HCT116 (cell line): ENCODE measurements at regions not wholly inside any gene's neighbourhood (a gene's known extent, or its start where the extent isn't known, plus 50 kb on each side); places are given as distances from the start of the nearest gene placed in this dataset.

Experiments
- ATAC-seq: fragments of 200-7000 bp; cut with Tn5 transposase; 2 replicates; pipeline ENCODE4 v1.9.1; 2020; ENCODE audit warnings: mild to moderate bottlenecking, moderate library complexity
- BruUV-seq: library from RNA; stranded (reverse); fragments of 400-500 nt; replicated peaks from 2 replicates; lab custom pipeline; 2021; lab: Mats Ljungman, UMichigan
- CTCF ChIA-PET: fragments of 300-600 bp; sonication (Branson Sonifier 250); formaldehyde crosslinking; loops from one replicate; lab custom pipeline; 2021; ENCODE audit warnings: antibody characterized with exemption; lab: Charles Lee
- POLR2A ChIA-PET: fragments of 300-600, 350-600 bp; sonication (Branson Sonifier 250); formaldehyde crosslinking; loops from one replicate; lab custom pipeline; 2021; ENCODE audit warnings: antibody characterized with exemption; lab: Charles Lee
- RAD21 ChIA-PET, 2 experiments: fragments of 300-600 bp; sonication (Branson Sonifier 250); formaldehyde crosslinking; loops; one replicate each; lab custom pipeline; 2023; ENCODE audit warnings: low total read pairs in 2 of 2; ENCODE audit not compliant: uncharacterized antibody in 2 of 2, unreplicated experiment in 2 of 2, low non-redundant PET in 1 of 2; lab: Charles Lee
- DNase-seq: peaks from one replicate; pipeline ENCODE4 v3.0.0-alpha.2; 2010; ENCODE audit warnings: low read depth, low spot score
- H2AFZ ChIP-seq: fragments of 200-600 bp; shearing (Covaris generic), sonication (generic); 2 replicates; pipeline ENCODE4 v1.6.1; 2017; ENCODE audit warnings: low read depth, mixed run types, mixed read lengths, antibody characterized with exemption, low read length; ENCODE audit not compliant: poor library complexity, severe bottlenecking
- H3K27ac ChIP-seq: 2 replicates; pipeline ENCODE4 v1.5.1; 2012; ENCODE audit warnings: low read depth, low read length
- H3K27me3 ChIP-seq: fragments of 200-600 bp; sonication (generic); 2 replicates; pipeline ENCODE4 v1.6.1; 2016; ENCODE audit warnings: mixed run types, low read length, mixed read lengths; ENCODE audit not compliant: insufficient read depth
- H3K36me3 ChIP-seq, 2 experiments: fragments of 200-500 bp in 1 of 2; fragments of 200-600 bp in 1 of 2; sonication (Bioruptor generic) in 1 of 2; sonication (generic) in 1 of 2; 2 replicates each; pipeline versions ENCODE4 v1.5.1 to v1.6.1; 2014 to 2016; ENCODE audit warnings: low read length in 2 of 2, inconsistent platforms in 1 of 2, mixed read lengths in 1 of 2, mixed run types in 1 of 2; ENCODE audit not compliant: insufficient read depth in 2 of 2, control insufficient read depth in 1 of 2
- H3K4me1 ChIP-seq, 2 experiments: fragments of 200-600 bp in 1 of 2; sonication (generic) in 1 of 2; 2 replicates each; pipeline versions ENCODE4 v1.5.1 to v1.6.1; 2012 to 2017; ENCODE audit warnings: low read length in 2 of 2, inconsistent platforms in 1 of 2, mild to moderate bottlenecking in 1 of 2, mixed read lengths in 1 of 2, mixed run types in 1 of 2, moderate library complexity in 1 of 2; ENCODE audit not compliant: insufficient read depth in 2 of 2, control insufficient read depth in 1 of 2
- H3K4me2 ChIP-seq: fragments of 200-600 bp; sonication (generic); 2 replicates; pipeline ENCODE4 v1.6.1; 2017; ENCODE audit warnings: mixed run types, low read length, mixed read lengths
- H3K4me3 ChIP-seq, 2 experiments: fragments of 200-600 bp in 1 of 2; sonication (generic) in 1 of 2; replicated peaks in 1 of 2; 2 replicates each; pipeline ENCODE4 v1.5.1; 2011 to 2016; ENCODE audit warnings: low read length in 2 of 2, control low read depth in 1 of 2, low read depth in 1 of 2, mild to moderate bottlenecking in 1 of 2, mixed read lengths in 1 of 2, mixed run types in 1 of 2
- H3K79me2 ChIP-seq: fragments of 200-600 bp; sonication (generic); 2 replicates; pipeline ENCODE4 v1.6.1; 2017; ENCODE audit warnings: mild to moderate bottlenecking, mixed run types, low read length, moderate library complexity, mixed read lengths; ENCODE audit not compliant: insufficient read depth
- H3K9ac ChIP-seq: fragments of 200-600 bp; sonication (generic); 2 replicates; pipeline ENCODE4 v1.6.1; 2016; ENCODE audit warnings: low read length, mixed read lengths
- H3K9me2 ChIP-seq: fragments of 200-600 bp; sonication (generic), shearing (Covaris generic); 2 replicates; pipeline ENCODE4 v1.6.1; 2017; ENCODE audit warnings: mixed run types, mild to moderate bottlenecking, moderate library complexity; ENCODE audit not compliant: insufficient read depth
- H3K9me3 ChIP-seq, 2 experiments: fragments of 200-500 bp in 1 of 2; fragments of 200-600 bp in 1 of 2; sonication (Bioruptor generic) in 1 of 2; sonication (generic) in 1 of 2; 2 replicates each; pipeline ENCODE4 v1.6.1; 2014 to 2017; ENCODE audit warnings: low read length in 2 of 2, mixed read lengths in 2 of 2, inconsistent platforms in 1 of 2, low read depth in 1 of 2, mild to moderate bottlenecking in 1 of 2, mixed run types in 1 of 2, moderate library complexity in 1 of 2; ENCODE audit not compliant: control insufficient read depth in 1 of 2, insufficient read depth in 1 of 2
- H4K20me1 ChIP-seq: fragments of 200-600 bp; sonication (generic), shearing (Covaris generic); 2 replicates; pipeline ENCODE4 v1.6.1; 2017; ENCODE audit warnings: mixed run types, mild to moderate bottlenecking, moderate library complexity; ENCODE audit not compliant: insufficient read depth
- CBX3 ChIP-seq: IDR thresholded peaks from 2 replicates; pipeline ENCODE4 v1.6.1; 2012; ENCODE audit warnings: low read depth
- CEBPB ChIP-seq: IDR thresholded peaks from 2 replicates; pipeline ENCODE4 v1.6.1; 2012; ENCODE audit warnings: low read depth
- ELF1 ChIP-seq: IDR thresholded peaks from 2 replicates; pipeline ENCODE4 v1.6.1; 2012; ENCODE audit warnings: low read depth, borderline replicate concordance
- EZH2 ChIP-seq: fragments of 200-600 bp; sonication (generic); IDR thresholded peaks from 2 replicates; pipeline ENCODE4 v1.6.1; 2017; ENCODE audit warnings: antibody characterized with exemption, mixed run types
- FOSL1 ChIP-seq: IDR thresholded peaks from 2 replicates; pipeline ENCODE4 v1.6.1; 2012; ENCODE audit warnings: low read depth
- JUND ChIP-seq: IDR thresholded peaks from 2 replicates; pipeline ENCODE4 v1.6.1; 2012
- POLR2AphosphoS5 ChIP-seq: IDR thresholded peaks from 2 replicates; pipeline ENCODE4 v1.6.1; 2011; ENCODE audit warnings: mild to moderate bottlenecking, low read depth, low read length, moderate library complexity
- REST ChIP-seq: IDR thresholded peaks from 2 replicates; pipeline ENCODE4 v1.6.1; 2012; ENCODE audit warnings: low read depth
- SIN3A ChIP-seq: IDR thresholded peaks from 2 replicates; pipeline ENCODE4 v1.6.1; 2012; ENCODE audit warnings: low read depth
- SP1 ChIP-seq: IDR thresholded peaks from 2 replicates; pipeline ENCODE4 v1.6.1; 2012; ENCODE audit warnings: low read depth
- SRF ChIP-seq: IDR thresholded peaks from 2 replicates; pipeline ENCODE4 v1.6.1; 2012; ENCODE audit warnings: low read depth
- TCF7L2 ChIP-seq: IDR thresholded peaks from 2 replicates; pipeline ENCODE4 v1.7.0; 2011; ENCODE audit warnings: borderline replicate concordance, inconsistent platforms; ENCODE audit not compliant: insufficient read depth, insufficient read length; ENCODE audit errors: extremely low read depth
- ZBTB33 ChIP-seq: IDR thresholded peaks from 2 replicates; pipeline ENCODE4 v1.6.1; 2011; ENCODE audit warnings: mild to moderate bottlenecking, low read length, moderate library complexity; ENCODE audit not compliant: insufficient replicate concordance; ENCODE audit errors: extremely low read depth
- ZFX ChIP-seq: fragments of 450-650 bp; IDR thresholded peaks from 2 replicates; pipeline ENCODE4 v1.6.1; 2017
- intact Hi-C: fragments of 100-400 bp; cut with micrococcal nuclease; formaldehyde crosslinking; loops from 2 replicates; pipeline ENCODE4 v1.10.0; 2022
- TF ChIP-seq, protein P1 (sequence below): IDR thresholded peaks from 2 replicates; pipeline ENCODE4 v1.6.1; 2012

DNA sequence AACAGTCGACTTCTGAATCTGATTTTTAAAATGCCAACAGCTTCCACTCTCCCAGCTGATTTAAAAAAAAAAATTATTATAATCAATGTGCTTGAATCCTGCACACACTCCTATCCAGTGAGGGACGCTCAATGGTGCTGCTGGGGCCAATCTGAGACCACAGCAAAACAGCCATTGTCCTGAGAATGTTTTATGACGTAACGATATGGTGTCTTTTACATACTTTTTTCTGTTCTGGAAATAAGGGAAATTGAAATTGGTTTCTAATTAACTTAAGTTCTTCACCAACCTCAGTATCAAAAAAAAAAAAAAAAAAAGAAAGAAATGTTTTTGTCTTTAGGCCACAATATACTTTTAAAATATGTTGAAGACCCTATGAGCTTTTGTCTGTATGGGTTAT is 66.1 kb upstream of the SOX1 start:
- H3K27ac ChIP-seq = no peak overlapping the region
- H3K9me2 ChIP-seq = no peaks in the 10 kb centered on the region
- no peak overlapping the region for H2AFZ ChIP-seq
- RAD21 ChIA-PET = no interaction called here
- no peak overlapping the region for H3K9ac ChIP-seq
- no TSS peak for BruUV-seq
- intact Hi-C loops = no loop called here
- DNase-seq = no peak
- no peaks in the 10 kb centered on the region for H3K4me1 ChIP-seq
- TF ChIP-seq SRF (no peak), ELF1 (no peak), JUND (no peak), ZFX (no peak), REST (no peak), SP1 (no peak), TCF7L2 (no peak), FOSL1 (no peak), CEBPB (no peak), ZBTB33 (no peak), EZH2 (no peak), POLR2AphosphoS5 (no peak), SIN3A (no peak), CBX3 (no peak)
- TF ChIP-seq, protein P1, sequence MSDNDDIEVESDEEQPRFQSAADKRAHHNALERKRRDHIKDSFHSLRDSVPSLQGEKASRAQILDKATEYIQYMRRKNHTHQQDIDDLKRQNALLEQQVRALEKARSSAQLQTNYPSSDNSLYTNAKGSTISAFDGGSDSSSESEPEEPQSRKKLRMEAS = no peak
- TF ChIP-seq, all 23 proteins: peak for 0
- Histone ChIP-seq H3K36me3 (no peaks in the 10 kb centered on the region), H3K4me3 (no peak overlapping the region), H3K9me3 (no peaks in the 10 kb centered on the region), H4K20me1 (no peaks in the 10 kb centered on the region), H3K79me2 (no peaks in the 10 kb centered on the region), H3K4me2 (no peak overlapping the region), H3K27me3 (0 out of 2 replicates have a peak, but pooled peaks cover 21% of the 10 kb centered on the region)
- no peak for ATAC-seq
- POLR2A ChIA-PET = no interaction called here
- CTCF ChIA-PET = no interaction called here
